Keratinocyte (primary cell): ENCODE measurements at regions not wholly inside any gene's neighbourhood (a gene's known extent, or its start where the extent isn't known, plus 50 kb on each side); places are given as distances from the start of the nearest gene placed in this dataset.

Experiments used
- DNase-seq: peaks from one replicate; pipeline ENCODE4 v3.0.0-alpha.2; 2011; ENCODE audit warnings: low read depth, missing footprints, low spot score
- FAIRE-seq: peaks from 2 replicates; lab custom pipeline; 2011; peaks lifted over from hg19 to GRCh38; lab: Jason Lieb, UNC
- H2AFZ ChIP-seq: 2 replicates; pipeline ENCODE4 v1.6.0; 2012; ENCODE audit warnings: low read length, control low read depth, inconsistent platforms; ENCODE audit not compliant: control insufficient read depth
- H3K27ac ChIP-seq: 2 replicates; pipeline ENCODE4 v1.5.1; 2011; ENCODE audit warnings: low read length; ENCODE audit not compliant: control insufficient read depth, insufficient read depth
- H3K27me3 ChIP-seq: 3 replicates; pipeline ENCODE4 v1.6.0; 2011; ENCODE audit warnings: low read length; ENCODE audit not compliant: control insufficient read depth, insufficient read depth; ENCODE audit errors: extremely low read depth
- H3K36me3 ChIP-seq, 2 experiments: 2 replicates in 1 of 2; 3 replicates in 1 of 2; pipeline ENCODE4 v1.5.1; 2011; ENCODE audit warnings: low read length in 2 of 2, mild to moderate bottlenecking in 1 of 2; ENCODE audit not compliant: control insufficient read depth in 2 of 2, insufficient read depth in 2 of 2; ENCODE audit errors: extremely low read depth in 1 of 2
- H3K4me1 ChIP-seq: 3 replicates; pipeline ENCODE4 v1.5.1; 2011; ENCODE audit warnings: low read length; ENCODE audit not compliant: control insufficient read depth, insufficient read depth; ENCODE audit errors: extremely low read depth
- H3K4me2 ChIP-seq: 3 replicates; pipeline ENCODE4 v1.6.0; 2011; ENCODE audit warnings: low read depth, low read length; ENCODE audit not compliant: control insufficient read depth, insufficient read depth; ENCODE audit errors: extremely low read depth
- H3K4me3 ChIP-seq, 3 experiments: fragments of 200-600 bp in 1 of 3; sonication (generic) in 1 of 3; 2 replicates in 2 of 3; 3 replicates in 1 of 3; pipeline ENCODE4 v1.5.1; 2011 to 2016; ENCODE audit warnings: low read length in 3 of 3, mild to moderate bottlenecking in 3 of 3, control low read depth in 2 of 3, inconsistent platforms in 1 of 3, low read depth in 1 of 3, mixed read lengths in 1 of 3, mixed run types in 1 of 3, moderate library complexity in 1 of 3; ENCODE audit not compliant: control insufficient read depth in 2 of 3, insufficient read depth in 2 of 3; ENCODE audit errors: extremely low read depth in 1 of 3
- H3K79me2 ChIP-seq: 2 replicates; pipeline ENCODE4 v1.6.0; 2012; ENCODE audit warnings: low read length; ENCODE audit not compliant: control insufficient read depth, insufficient read depth
- H3K9ac ChIP-seq: 3 replicates; pipeline ENCODE4 v1.6.0; 2011; ENCODE audit warnings: low read length; ENCODE audit not compliant: control insufficient read depth, insufficient read depth; ENCODE audit errors: extremely low read depth
- H3K9me1 ChIP-seq: 3 replicates; pipeline ENCODE4 v1.6.0; 2011; ENCODE audit warnings: low read length; ENCODE audit not compliant: control insufficient read depth, insufficient read depth; ENCODE audit errors: extremely low read depth
- H3K9me3 ChIP-seq: 2 replicates; pipeline ENCODE4 v1.5.1; 2012; ENCODE audit warnings: low read depth, low read length; ENCODE audit not compliant: control insufficient read depth
- H4K20me1 ChIP-seq: 3 replicates; pipeline ENCODE4 v1.6.0; 2011; ENCODE audit warnings: low read length; ENCODE audit not compliant: control insufficient read depth, insufficient read depth; ENCODE audit errors: extremely low read depth
- CTCF ChIP-seq, 3 experiments: IDR thresholded peaks in 1 of 3; conservative IDR thresholded peaks in 1 of 3; optimal IDR thresholded peaks in 1 of 3; 2 replicates in 2 of 3; 3 replicates in 1 of 3; pipeline versions ENCODE3 to v1.5.1; 2011; ENCODE audit warnings: low read length in 3 of 3, mild to moderate bottlenecking in 3 of 3, moderate library complexity in 2 of 3, control low read depth in 1 of 3, inconsistent platforms in 1 of 3; ENCODE audit not compliant: insufficient read depth in 2 of 3; ENCODE audit errors: extremely low read depth in 1 of 3
- EZH2 ChIP-seq: IDR thresholded peaks from one replicate; pipeline ENCODE4 v1.6.1; 2012; ENCODE audit warnings: inconsistent platforms, mild to moderate bottlenecking, low read length, moderate library complexity
- dilution Hi-C: fragments of 300-500 bp; cut with MboI; formaldehyde crosslinking; loops from one replicate; pipeline ENCODE4 v1.7.0; 2020; ENCODE audit warnings: low sequenced_read_pairs; ENCODE audit not compliant: extremely low pct_ligation_motif_present

DNA sequence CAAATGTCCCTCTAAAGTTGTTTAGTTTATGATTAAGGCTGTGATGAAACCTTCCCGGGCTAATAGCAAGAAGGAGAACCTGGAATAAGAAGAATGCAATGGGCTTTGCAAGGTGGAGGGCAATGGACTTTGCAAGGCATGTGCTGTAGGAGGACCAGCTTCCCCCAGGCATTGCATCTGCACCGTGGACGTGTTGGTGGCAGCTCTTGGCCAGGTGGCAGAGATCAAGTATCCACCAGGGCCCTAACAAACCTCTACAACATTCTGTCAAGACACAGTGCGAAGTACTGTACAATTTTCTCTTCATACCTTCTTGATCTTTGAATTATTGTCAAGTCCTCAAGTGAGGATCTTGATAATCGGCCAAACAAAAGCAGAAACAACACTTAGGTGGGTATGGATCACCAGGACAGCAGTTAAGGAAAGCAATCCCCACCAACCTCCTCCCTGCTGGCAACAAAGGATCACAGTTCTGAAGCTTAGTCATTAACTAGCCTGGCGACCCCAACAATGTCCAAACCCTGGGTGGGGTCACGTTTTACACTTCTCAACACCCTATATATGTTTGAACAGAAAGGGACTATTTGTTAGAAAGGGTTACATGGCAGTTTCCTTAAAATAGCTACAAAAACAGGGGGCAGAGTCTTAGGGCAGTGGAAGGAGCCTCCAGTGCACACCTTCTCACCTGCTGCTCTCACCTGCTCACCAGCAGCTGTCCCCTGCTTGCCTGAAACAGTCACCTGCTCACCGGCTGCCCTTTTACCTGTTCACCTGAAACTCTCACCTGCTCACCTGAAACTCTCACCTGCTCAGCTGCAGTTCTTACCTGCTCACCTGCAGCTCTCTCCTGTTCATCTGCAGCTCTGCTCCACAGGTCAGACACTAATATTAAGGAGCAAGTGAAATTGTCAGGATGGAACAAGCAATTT lies 137.9 kb upstream of the LIPC start:
- no peak for DNase-seq
- dilution Hi-C loops: no loop called here

GRCh38 chr15:58294681-58295254 lies 137.0 kb upstream of the LIPC start:
- no peak overlapping the region for H3K4me2 ChIP-seq
- no peaks in the 10 kb centered on the region for H3K9me1 ChIP-seq
- H3K9ac ChIP-seq: no peak overlapping the region
- H3K27ac ChIP-seq: no peak overlapping the region
- H3K9me3 ChIP-seq: no peaks in the 10 kb centered on the region
- dilution Hi-C loops: no loop called here
- FAIRE-seq: no peak
- TF ChIP-seq CTCF (optimal IDR thresholded peaks at IDR 0.05 in 1 of 3, IDR thresholded peaks at IDR 0.05 in 1 of 3, conservative IDR thresholded peaks at IDR 0.05 in 1 of 3; ENCODE audit: extremely low read depth in 1 of 3, insufficient read depth in 2 of 3, low read length in 3 of 3): no peak
- no peak for TF ChIP-seq EZH2
- H3K79me2 ChIP-seq: no peaks in the 10 kb centered on the region
- H4K20me1 ChIP-seq: no peaks in the 10 kb centered on the region
- H3K36me3 ChIP-seq: no peaks in the 10 kb centered on the region
- DNase-seq: no peak
- H3K27me3 ChIP-seq: no peaks in the 10 kb centered on the region
- no peak overlapping the region for H2AFZ ChIP-seq
- no peaks in the 10 kb centered on the region for H3K4me1 ChIP-seq
- H3K4me3 ChIP-seq: no peak overlapping the region

More for the DNA sequence above, 137.9 kb upstream of the LIPC start:
- H2AFZ ChIP-seq: no peak overlapping the region
- H3K9me1 ChIP-seq: no peaks in the 10 kb centered on the region
- no peak overlapping the region for H3K4me2 ChIP-seq
- no peaks in the 10 kb centered on the region for H3K79me2 ChIP-seq
- no peaks in the 10 kb centered on the region for H3K4me1 ChIP-seq
- H3K27me3 ChIP-seq: no peaks in the 10 kb centered on the region
- no peak overlapping the region for H3K9ac ChIP-seq
- FAIRE-seq: no peak
- H3K9me3 ChIP-seq: no peaks in the 10 kb centered on the region
- no peak overlapping the region for H3K27ac ChIP-seq
- no peak overlapping the region for H3K4me3 ChIP-seq
- no peaks in the 10 kb centered on the region for H4K20me1 ChIP-seq
- TF ChIP-seq CTCF (optimal IDR thresholded peaks at IDR 0.05 in 1 of 3, IDR thresholded peaks at IDR 0.05 in 1 of 3, conservative IDR thresholded peaks at IDR 0.05 in 1 of 3; ENCODE audit: extremely low read depth in 1 of 3, insufficient read depth in 2 of 3, low read length in 3 of 3) (no peak), EZH2 (no peak)
- no peaks in the 10 kb centered on the region for H3K36me3 ChIP-seq
